Left lung (tissue), 4 donors: ENCODE measurements at regions not wholly inside any gene's neighbourhood (a gene's known extent, or its start where the extent isn't known, plus 50 kb on each side); places are given as distances from the start of the nearest gene placed in this dataset.
A peak's percentile ranks its signal among the peaks of the same experiment; 100 is the strongest.

Experiments used
- ATAC-seq: fragments of 200-7000 bp; cut with Tn5 transposase; one replicate; pipeline ENCODE4 v1.9.1; 2020; ENCODE audit warnings: moderate library complexity
- DNase-seq, 4 donors: peaks; one replicate each; pipeline ENCODE4 v3.0.0-alpha.2; 2013 to 2020
- H3K27ac ChIP-seq, 2 donors: fragments of 200-600 bp; sonication (generic) in 1 of 2; one replicate each; pipeline versions ENCODE4 v1.5.0 to v1.8.0; 2020 to 2021
- H3K27me3 ChIP-seq, 2 donors: fragments of 200-600 bp; sonication (generic) in 1 of 2; one replicate each; pipeline versions ENCODE4 v1.5.0 to v1.8.0; 2020 to 2021
- H3K36me3 ChIP-seq, 2 donors: fragments of 200-600 bp; sonication (generic) in 1 of 2; one replicate each; pipeline versions ENCODE4 v1.5.0 to v1.8.0; 2020 to 2021
- H3K4me1 ChIP-seq, 2 donors: fragments of 200-600 bp; one replicate each; pipeline ENCODE4 v1.8.0; 2021
- H3K4me3 ChIP-seq, 2 donors: fragments of 200-600 bp; sonication (generic) in 1 of 2; one replicate each; pipeline versions ENCODE4 v1.5.0 to v1.8.0; 2020 to 2021; ENCODE audit warnings: mild to moderate bottlenecking in 1 of 2
- H3K9me3 ChIP-seq, 2 donors: fragments of 200-600 bp; sonication (generic) in 1 of 2; one replicate each; pipeline versions ENCODE4 v1.5.0 to v1.8.0; 2020 to 2021
- intact Hi-C, 2 donors: fragments of 100-400 bp; cut with DNase I; formaldehyde crosslinking; loops; one replicate each; pipeline versions ENCODE4 v1.11.2 to v1.14.2; 2022
- TF ChIP-seq, protein P1 (sequence below), 2 donors: fragments of 200-600 bp; sonication (generic) in 1 of 2; IDR thresholded peaks; one replicate each; pipeline versions ENCODE4 v1.5.0 to v1.8.0; 2021; ENCODE audit warnings: antibody characterized with exemption in 2 of 2
- donor health status: DM: no; HTN: yes; CAD: no.
- donor health status: DM: no; HTN: no; CAD: no.

DNA sequence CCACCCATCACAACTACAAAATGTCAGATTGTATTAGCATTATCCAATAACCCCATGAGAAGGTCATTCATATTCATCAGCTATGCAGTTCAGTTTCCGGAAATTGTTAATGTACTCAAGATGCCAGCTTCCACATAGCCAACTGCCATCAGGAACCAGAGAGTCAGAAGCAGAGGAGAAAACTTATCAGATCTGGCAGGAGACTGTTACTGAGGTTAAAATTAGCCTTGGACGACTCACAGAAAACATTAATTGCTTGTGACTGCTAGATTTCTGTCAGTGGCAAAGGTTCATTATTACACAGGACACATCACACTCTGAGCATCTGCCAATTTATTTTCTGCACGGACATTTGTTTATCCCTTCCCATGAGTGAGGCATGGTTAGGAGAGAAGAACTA lies 352.8 kb downstream of the DHRSX start:
- Histone ChIP-seq H3K36me3 (no peaks in the 10 kb centered on the region), H3K27me3 (no peaks in the 10 kb centered on the region), H3K4me1 (no peaks in the 10 kb centered on the region), H3K27ac (no peak overlapping the region), H3K4me3 (no peak overlapping the region), H3K9me3 (peaks cover 0 to 52% of the 10 kb centered on the region in 2 donors)
- ATAC-seq (no peak), DNase-seq (no peak)
- intact Hi-C loops: no loop called here
- TF ChIP-seq, protein P1, sequence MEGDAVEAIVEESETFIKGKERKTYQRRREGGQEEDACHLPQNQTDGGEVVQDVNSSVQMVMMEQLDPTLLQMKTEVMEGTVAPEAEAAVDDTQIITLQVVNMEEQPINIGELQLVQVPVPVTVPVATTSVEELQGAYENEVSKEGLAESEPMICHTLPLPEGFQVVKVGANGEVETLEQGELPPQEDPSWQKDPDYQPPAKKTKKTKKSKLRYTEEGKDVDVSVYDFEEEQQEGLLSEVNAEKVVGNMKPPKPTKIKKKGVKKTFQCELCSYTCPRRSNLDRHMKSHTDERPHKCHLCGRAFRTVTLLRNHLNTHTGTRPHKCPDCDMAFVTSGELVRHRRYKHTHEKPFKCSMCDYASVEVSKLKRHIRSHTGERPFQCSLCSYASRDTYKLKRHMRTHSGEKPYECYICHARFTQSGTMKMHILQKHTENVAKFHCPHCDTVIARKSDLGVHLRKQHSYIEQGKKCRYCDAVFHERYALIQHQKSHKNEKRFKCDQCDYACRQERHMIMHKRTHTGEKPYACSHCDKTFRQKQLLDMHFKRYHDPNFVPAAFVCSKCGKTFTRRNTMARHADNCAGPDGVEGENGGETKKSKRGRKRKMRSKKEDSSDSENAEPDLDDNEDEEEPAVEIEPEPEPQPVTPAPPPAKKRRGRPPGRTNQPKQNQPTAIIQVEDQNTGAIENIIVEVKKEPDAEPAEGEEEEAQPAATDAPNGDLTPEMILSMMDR (IDR thresholded peaks at IDR 0.05): no peak

GRCh38 chrX:2145692-2146367 lies 354.9 kb downstream of the DHRSX start:
- intact Hi-C loops: no loop called here
- TF ChIP-seq, protein P1 (IDR thresholded peaks at IDR 0.05): no peak
- no peak overlapping the region for H3K4me3 ChIP-seq
- peaks cover 0 to 48% of the 10 kb centered on the region in 2 donors for H3K9me3 ChIP-seq
- H3K27ac ChIP-seq: no peak overlapping the region
- no peak for ATAC-seq
- no peaks in the 10 kb centered on the region for H3K27me3 ChIP-seq
- H3K4me1 ChIP-seq: no peaks in the 10 kb centered on the region
- no peak for DNase-seq
- no peaks in the 10 kb centered on the region for H3K36me3 ChIP-seq

DNA sequence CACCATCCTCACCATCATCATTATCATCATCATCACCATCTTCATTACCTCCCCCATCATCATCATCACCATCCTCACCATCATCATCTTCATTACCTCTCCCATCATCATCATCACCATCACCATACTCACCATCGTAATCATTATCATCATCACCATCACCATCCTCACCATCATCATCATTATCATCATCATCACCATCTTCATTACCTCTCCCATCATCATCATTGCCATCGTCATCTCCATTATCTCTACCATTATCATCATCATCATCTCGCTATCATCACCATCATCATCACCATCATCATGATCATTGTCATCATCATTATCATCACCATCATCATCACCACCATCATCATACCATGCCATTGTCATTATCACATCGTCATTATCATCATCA lies 362.9 kb downstream of the DHRSX start:
- H3K4me3 ChIP-seq: no peak overlapping the region
- no peaks in the 10 kb centered on the region for H3K27me3 ChIP-seq
- ATAC-seq (no peak), DNase-seq (peak in 1 of 4 donors; percentile 16)
- TF ChIP-seq, protein P1 (IDR thresholded peaks at IDR 0.05): no peak
- intact Hi-C loops: no loop called here
- H3K27ac ChIP-seq: no peak overlapping the region
- H3K4me1 ChIP-seq: no peaks in the 10 kb centered on the region
- peaks cover 0 to 17% of the 10 kb centered on the region in 2 donors for H3K9me3 ChIP-seq
- H3K36me3 ChIP-seq: no peaks in the 10 kb centered on the region

GRCh38 chrX:2136848-2137247 lies 363.9 kb downstream of the DHRSX start:
- no peaks in the 10 kb centered on the region for H3K4me1 ChIP-seq
- intact Hi-C loops: no loop called here
- ATAC-seq (no peak), DNase-seq (peak in 1 of 4 donors; percentile 10)
- no peaks in the 10 kb centered on the region for H3K27me3 ChIP-seq
- H3K27ac ChIP-seq: no peak overlapping the region
- no peaks in the 10 kb centered on the region for H3K36me3 ChIP-seq
- peaks cover 0 to 9% of the 10 kb centered on the region in 2 donors for H3K9me3 ChIP-seq
- H3K4me3 ChIP-seq: no peak overlapping the region
- TF ChIP-seq, protein P1 (IDR thresholded peaks at IDR 0.05): no peak

GRCh38 chrX:2135421-2135820 lies 365.4 kb downstream of the DHRSX start:
- DNase-seq (no peak), ATAC-seq (no peak)
- Histone ChIP-seq H3K4me3 (no peak overlapping the region), H3K27ac (no peak overlapping the region), H3K36me3 (no peaks in the 10 kb centered on the region), H3K27me3 (no peaks in the 10 kb centered on the region), H3K4me1 (no peaks in the 10 kb centered on the region), H3K9me3 (peaks cover 0 to 6% of the 10 kb centered on the region in 2 donors)
- intact Hi-C loops: no loop called here
- TF ChIP-seq, protein P1 (IDR thresholded peaks at IDR 0.05): no peak
